GM20000 (cell line): ENCODE measurements at regions not wholly inside any gene's neighbourhood (a gene's known extent, or its start where the extent isn't known, plus 50 kb on each side); places are given as distances from the start of the nearest gene placed in this dataset.
"Not testable (repeated sequence)": the region's sequence is repeated elsewhere in the genome, so short reads cannot be mapped to it uniquely, and the experiment has no call there.

ENCODE experiments used
- DNase-seq: peaks from one replicate; pipeline ENCODE4 v3.0.0; 2012; ENCODE audit warnings: low spot score
- CTCF ChIP-seq: IDR thresholded peaks from 2 replicates; pipeline ENCODE4 v1.5.1; 2012; ENCODE audit warnings: mild to moderate bottlenecking, control low read depth; ENCODE audit errors: extremely low read depth, missing control alignments

- TF ChIP-seq CTCF = no peak
- DNase-seq = no peak
These were observed 246.1 kb downstream of the SI start for GRCh38 chr3:164832216-164832615.

GRCh38 chr3:164818318-164818717 is 260.0 kb downstream of the SI start:
- no peak for DNase-seq
- TF ChIP-seq CTCF = no peak

GRCh38 chr3:164814106-164814505 is 264.2 kb downstream of the SI start:
- no peak for TF ChIP-seq CTCF
- DNase-seq = no peak

- TF ChIP-seq CTCF = no peak
- no peak for DNase-seq
These were observed 266.3 kb downstream of the SI start for GRCh38 chr3:164812042-164812441.

- no peak for DNase-seq
These were observed 272.1 kb downstream of the SI start for GRCh38 chr3:164806188-164806587.

GRCh38 chr3:164794099-164794498 is 284.2 kb downstream of the SI start:
- TF ChIP-seq CTCF = no peak
- no peak for DNase-seq

More at GRCh38 chr3:164806188-164806587, 272.1 kb downstream of the SI start:
- TF ChIP-seq CTCF = no peak

GRCh38 chr3:164791263-164791662 is 287.0 kb downstream of the SI start:
- no peak for DNase-seq
- TF ChIP-seq CTCF = no peak

GRCh38 chr3:164784407-164784806 is 293.9 kb downstream of the SI start:
- not testable (repeated sequence) for DNase-seq
